CD14-positive monocyte (primary cell): ENCODE measurements at regions not wholly inside any gene's neighbourhood (a gene's known extent, or its start where the extent isn't known, plus 50 kb on each side); places are given as distances from the start of the nearest gene placed in this dataset.

ENCODE experiments used
- DNase-seq, 3 donors: peaks; one replicate each; pipeline ENCODE4 v3.0.0-alpha.2; 2011 to 2022
- H2AFZ ChIP-seq: 2 replicates; pipeline ENCODE4 v1.6.0; 2012; ENCODE audit warnings: mild to moderate bottlenecking, low read depth, low read length, inconsistent platforms; ENCODE audit not compliant: insufficient read depth, poor library complexity, severe bottlenecking
- H3K27ac ChIP-seq, 2 donors: 1 replicate in 1 of 2; 2 replicates in 1 of 2; pipeline ENCODE4 v1.5.1; 2012 to 2013; ENCODE audit warnings: low read length in 2 of 2, control low read depth in 1 of 2, inconsistent platforms in 1 of 2, low read depth in 1 of 2, mild to moderate bottlenecking in 1 of 2
- H3K27me3 ChIP-seq, 2 donors: one replicate each; pipeline versions ENCODE4 v1.6.0 to v1.6.1; 2011 to 2013; ENCODE audit warnings: low read length in 2 of 2; ENCODE audit not compliant: control insufficient read depth in 2 of 2, insufficient read depth in 2 of 2
- H3K36me3 ChIP-seq, 2 donors: replicated peaks in 1 of 2; 1 replicate in 1 of 2; 2 replicates in 1 of 2; pipeline versions ENCODE4 v1.5.1 to v1.6.1; 2012 to 2013; ENCODE audit warnings: low read length in 2 of 2, control low read depth in 1 of 2, inconsistent platforms in 1 of 2, mild to moderate bottlenecking in 1 of 2; ENCODE audit not compliant: insufficient read depth in 2 of 2, control insufficient read depth in 1 of 2
- H3K4me1 ChIP-seq, 2 donors: 1 replicate in 1 of 2; 2 replicates in 1 of 2; pipeline versions ENCODE4 v1.5.1 to v1.6.1; 2012 to 2013; ENCODE audit warnings: low read length in 2 of 2, control low read depth in 1 of 2, inconsistent platforms in 1 of 2, mild to moderate bottlenecking in 1 of 2, moderate library complexity in 1 of 2; ENCODE audit not compliant: insufficient read depth in 2 of 2, control insufficient read depth in 1 of 2
- H3K4me2 ChIP-seq: replicated peaks from 2 replicates; pipeline ENCODE3; 2012; ENCODE audit warnings: low read length, moderate library complexity, mild to moderate bottlenecking; ENCODE audit not compliant: poor library complexity, severe bottlenecking; ENCODE audit errors: extremely low read depth
- H3K4me3 ChIP-seq, 3 experiments: fragments of 200-600 bp in 1 of 3; sonication (generic) in 1 of 3; replicated peaks in 1 of 3; 1 replicate in 2 of 3; 2 replicates in 1 of 3; pipeline ENCODE4 v1.5.1; 2011 to 2013; ENCODE audit warnings: low read length in 3 of 3, mild to moderate bottlenecking in 3 of 3, control low read depth in 2 of 3, low read depth in 2 of 3, inconsistent platforms in 1 of 3, moderate library complexity in 1 of 3
- H3K79me2 ChIP-seq: 2 replicates; pipeline ENCODE4 v1.6.0; 2012; ENCODE audit warnings: mild to moderate bottlenecking, control low read depth, inconsistent platforms, low read length, moderate library complexity; ENCODE audit not compliant: insufficient read depth
- H3K9ac ChIP-seq: 2 replicates; pipeline ENCODE4 v1.6.0; 2017; ENCODE audit warnings: low read length, mild to moderate bottlenecking; ENCODE audit not compliant: insufficient read depth, poor library complexity, severe bottlenecking
- H3K9me3 ChIP-seq, 2 donors: replicated peaks in 1 of 2; 1 replicate in 1 of 2; 2 replicates in 1 of 2; pipeline versions ENCODE4 v1.5.1 to v1.6.1; 2012 to 2013; ENCODE audit warnings: low read length in 2 of 2, control low read depth in 1 of 2; ENCODE audit not compliant: control insufficient read depth in 1 of 2, insufficient read depth in 1 of 2
- H4K20me1 ChIP-seq: 2 replicates; pipeline ENCODE4 v1.6.0; 2012; ENCODE audit warnings: mild to moderate bottlenecking, low read length, control low read depth, moderate library complexity; ENCODE audit not compliant: insufficient read depth
- H3K27ac Mint-ChIP-seq, 7 donors: one replicate each; pipeline ENCODE4 v1.8.0; 2020; ENCODE audit warnings: mild to moderate bottlenecking in 7 of 7, mixed read lengths in 7 of 7, moderate library complexity in 6 of 7, inconsistent platforms in 2 of 7
- H3K27me3 Mint-ChIP-seq, 3 donors: one replicate each; pipeline ENCODE4 v1.8.0; 2021 to 2022; ENCODE audit warnings: low read depth in 3 of 3, mild to moderate bottlenecking in 3 of 3, mixed read lengths in 3 of 3, moderate library complexity in 3 of 3, inconsistent platforms in 1 of 3
- H3K36me3 Mint-ChIP-seq, 2 donors: one replicate each; pipeline ENCODE4 v1.8.0; 2020; ENCODE audit warnings: mixed read lengths in 2 of 2, inconsistent platforms in 1 of 2, mild to moderate bottlenecking in 1 of 2
- H3K4me1 Mint-ChIP-seq: one replicate; pipeline ENCODE4 v1.8.0; 2020; ENCODE audit warnings: mild to moderate bottlenecking, mixed read lengths
- H3K4me3 Mint-ChIP-seq, 2 donors: one replicate each; pipeline ENCODE4 v1.8.0; 2020; ENCODE audit warnings: mild to moderate bottlenecking in 2 of 2, mixed read lengths in 2 of 2, moderate library complexity in 1 of 2
- H3K9me3 Mint-ChIP-seq, 7 donors: one replicate each; pipeline ENCODE4 v1.8.0; 2020 to 2022; ENCODE audit warnings: mixed read lengths in 7 of 7, mild to moderate bottlenecking in 6 of 7, moderate library complexity in 6 of 7, inconsistent platforms in 2 of 7
- CTCF ChIP-seq: fragments of 200-600 bp; IDR thresholded peaks from one replicate; pipeline ENCODE4 v1.8.0; 2022; ENCODE audit warnings: antibody characterized with exemption, mild to moderate bottlenecking
- WGBS: methylation state at CpG from one replicate; pipeline ENCODE4 v1.1.5; 2013; ENCODE audit warnings: missing lambda C conversion rate; ENCODE audit not compliant: insufficient coverage; 5-methylcytosine and 5-hydroxymethylcytosine counted together
- intact Hi-C, 2 donors: fragments of 100-400 bp; cut with micrococcal nuclease; formaldehyde crosslinking; loops; one replicate each; pipeline versions ENCODE4 v1.15.0 to v1.15.1; 2023

- Mint-ChIP-seq H3K4me1 (no peaks in the 10 kb centered on the region), H3K36me3 (no peaks in the 10 kb centered on the region), H3K4me3 (no peak overlapping the region), H3K27ac (no peak overlapping the region), H3K27me3 (peaks cover 0 to 1% (median 1%) of the 10 kb centered on the region in 3 donors), H3K9me3 (peaks cover 6 to 18% (median 11%) of the 10 kb centered on the region in 7 donors)
- Histone ChIP-seq H3K9ac (no peak overlapping the region), H2AFZ (no peak overlapping the region), H3K27me3 (no peaks in the 10 kb centered on the region), H3K36me3 (no peaks in the 10 kb centered on the region), H3K27ac (no peak overlapping the region), H3K4me3 (no peak overlapping the region), H3K4me2 (no peak overlapping the region), H3K9me3 (peaks cover 6% of the 10 kb centered on the region in 2 donors), H3K4me1 (no peaks in the 10 kb centered on the region), H3K79me2 (no peaks in the 10 kb centered on the region), H4K20me1 (no peaks in the 10 kb centered on the region)
- 94% methylated on average over 5 of the region's 6 CpGs for WGBS
- intact Hi-C loops: no loop called here
- no peak for TF ChIP-seq CTCF
- no peak for DNase-seq
Observed at GRCh38 chr4:188959424-188959823, 820.2 kb downstream of the TRIML1 start.

GRCh38 chr4:188960411-188961093, 821.3 kb downstream of the TRIML1 start:
- Histone ChIP-seq H3K4me1 (no peaks in the 10 kb centered on the region), H3K4me3 (no peak overlapping the region), H3K4me2 (no peak overlapping the region), H3K79me2 (no peaks in the 10 kb centered on the region), H3K27ac (no peak overlapping the region), H2AFZ (no peak overlapping the region), H3K9me3 (peaks cover 3% of the 10 kb centered on the region in 2 donors), H3K9ac (no peak overlapping the region), H4K20me1 (no peaks in the 10 kb centered on the region), H3K27me3 (no peaks in the 10 kb centered on the region), H3K36me3 (no peaks in the 10 kb centered on the region)
- H3K27me3 Mint-ChIP-seq: peaks cover 1% of the 10 kb centered on the region in 3 donors
- 61% methylated on average over 2 of the region's 4 CpGs for WGBS
- H3K27ac Mint-ChIP-seq: peak overlapping the region in 1 of 7 donors; percentile 41
- no peak for DNase-seq
- H3K4me1 Mint-ChIP-seq: no peaks in the 10 kb centered on the region
- H3K9me3 Mint-ChIP-seq: peaks cover 5 to 19% (median 12%) of the 10 kb centered on the region in 7 donors
- intact Hi-C loops: no loop called here
- no peak for TF ChIP-seq CTCF
- H3K4me3 Mint-ChIP-seq: no peak overlapping the region
- H3K36me3 Mint-ChIP-seq: no peaks in the 10 kb centered on the region
